SJSA1 (cell line): ENCODE measurements at regions not wholly inside any gene's neighbourhood (a gene's known extent, or its start where the extent isn't known, plus 50 kb on each side); places are given as distances from the start of the nearest gene placed in this dataset.

Source experiments
- DNase-seq, 2 experiments: peaks; one replicate each; pipeline ENCODE4 v3.0.0-alpha.2; 2015 to 2020; ENCODE audit warnings: low spot score in 2 of 2, low read depth in 1 of 2
- H3K27ac ChIP-seq: fragments of 250-450 bp; sonication (Bioruptor Pico); 2 replicates; pipeline ENCODE4 v1.5.1; 2020; ENCODE audit warnings: mild to moderate bottlenecking, moderate library complexity
- H3K27me3 ChIP-seq: fragments of 250-450 bp; sonication (Bioruptor Pico); replicated peaks from 2 replicates; pipeline ENCODE4 v1.5.1; 2020; ENCODE audit warnings: mild to moderate bottlenecking, moderate library complexity
- H3K36me3 ChIP-seq: fragments of 250-450 bp; sonication (Bioruptor Pico); 2 replicates; pipeline ENCODE4 v1.5.1; 2020; ENCODE audit warnings: mild to moderate bottlenecking
- H3K4me1 ChIP-seq: fragments of 250-450 bp; sonication (Bioruptor Pico); replicated peaks from 2 replicates; pipeline ENCODE4 v1.6.1; 2021; ENCODE audit warnings: mild to moderate bottlenecking
- H3K4me3 ChIP-seq: fragments of 250-450 bp; sonication (Bioruptor Pico); 2 replicates; pipeline ENCODE4 v1.5.1; 2020; ENCODE audit warnings: mild to moderate bottlenecking
- H3K9me3 ChIP-seq: fragments of 250-450 bp; sonication (Bioruptor Pico); replicated peaks from 2 replicates; pipeline ENCODE4 v1.5.1; 2020; ENCODE audit warnings: mild to moderate bottlenecking

DNA sequence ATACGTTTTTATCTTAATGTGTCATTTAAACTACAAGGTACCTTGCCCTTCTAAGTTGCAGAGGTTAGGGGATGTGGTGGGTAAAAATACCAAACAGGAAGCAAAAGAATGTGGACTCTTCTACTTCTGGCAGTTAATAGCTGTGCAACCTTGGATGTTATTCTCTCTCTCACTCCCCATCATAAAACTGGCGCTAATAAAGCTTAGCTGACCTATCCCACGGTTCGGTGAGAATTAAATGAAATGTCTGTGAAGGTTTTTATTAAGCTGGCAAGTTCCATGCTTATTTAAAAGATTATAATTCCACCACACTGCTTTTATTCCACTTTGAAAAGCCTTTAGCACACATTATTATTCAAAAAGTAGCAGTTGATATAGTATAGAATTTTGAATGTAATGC is 127.8 kb upstream of the SLC22A23 start:
- Histone ChIP-seq H3K4me1 (peaks cover 16% of the 10 kb centered on the region), H3K27ac (no peak overlapping the region), H3K36me3 (no peaks in the 10 kb centered on the region), H3K27me3 (no peaks in the 10 kb centered on the region), H3K4me3 (no peak overlapping the region), H3K9me3 (peaks cover 12% of the 10 kb centered on the region; the same call in 1 of the 2 replicates)
- no peak for DNase-seq

DNA sequence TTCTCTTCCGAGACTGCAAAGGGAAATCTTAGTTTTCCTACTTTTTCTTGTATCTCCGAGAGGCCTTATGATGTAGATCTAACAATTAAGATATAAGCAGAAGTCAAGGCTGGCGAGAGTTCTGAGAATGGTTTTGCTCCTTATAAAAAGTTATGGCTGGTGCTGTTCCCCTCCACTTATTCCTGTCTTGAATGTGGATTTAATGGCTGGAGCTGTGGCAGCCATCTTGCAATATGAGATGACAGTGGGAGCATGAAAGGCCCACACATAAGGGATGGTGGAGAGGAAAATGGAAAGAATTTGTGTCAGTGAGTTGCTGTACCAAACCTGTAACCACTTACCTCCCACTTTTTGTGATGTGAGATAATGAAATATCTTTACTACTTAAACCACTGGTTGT is 124.6 kb upstream of the SLC22A23 start:
- no peaks in the 10 kb centered on the region for H3K27me3 ChIP-seq
- H3K36me3 ChIP-seq: no peaks in the 10 kb centered on the region
- H3K4me3 ChIP-seq: no peak overlapping the region
- no peak for DNase-seq
- H3K27ac ChIP-seq: no peak overlapping the region
- no peaks in the 10 kb centered on the region for H3K9me3 ChIP-seq
- peaks cover 16% of the 10 kb centered on the region for H3K4me1 ChIP-seq

DNA sequence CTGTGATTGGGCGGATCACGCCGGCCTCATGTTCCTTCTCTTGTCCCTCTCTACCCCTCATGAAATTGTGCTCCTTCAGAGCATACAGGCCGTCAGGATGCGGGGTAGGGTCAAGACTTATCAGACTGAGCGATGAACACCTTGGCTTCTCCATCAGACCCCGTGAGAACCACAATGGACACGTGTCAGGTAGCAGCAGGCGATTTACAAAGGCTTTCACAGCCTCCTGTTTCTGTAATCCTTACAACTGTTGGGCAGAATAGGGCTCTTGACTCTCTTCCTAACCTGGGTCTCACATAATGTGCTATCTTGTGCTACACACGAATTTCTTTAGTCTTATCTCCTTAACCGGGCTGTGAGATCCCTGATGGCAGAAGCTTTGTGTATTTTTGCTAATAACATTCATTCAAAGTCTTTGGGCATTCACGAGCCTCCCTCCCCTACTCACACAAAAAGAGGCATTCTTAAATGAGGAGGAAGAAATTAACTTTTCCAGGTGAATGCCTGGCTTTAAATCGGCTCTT is 122.9 kb upstream of the SLC22A23 start:
- Histone ChIP-seq H3K9me3 (no peaks in the 10 kb centered on the region), H3K4me1 (peaks cover 3% of the 10 kb centered on the region), H3K36me3 (no peaks in the 10 kb centered on the region), H3K4me3 (no peak overlapping the region), H3K27ac (no peak overlapping the region), H3K27me3 (no peaks in the 10 kb centered on the region)
- DNase-seq: no peak

DNA sequence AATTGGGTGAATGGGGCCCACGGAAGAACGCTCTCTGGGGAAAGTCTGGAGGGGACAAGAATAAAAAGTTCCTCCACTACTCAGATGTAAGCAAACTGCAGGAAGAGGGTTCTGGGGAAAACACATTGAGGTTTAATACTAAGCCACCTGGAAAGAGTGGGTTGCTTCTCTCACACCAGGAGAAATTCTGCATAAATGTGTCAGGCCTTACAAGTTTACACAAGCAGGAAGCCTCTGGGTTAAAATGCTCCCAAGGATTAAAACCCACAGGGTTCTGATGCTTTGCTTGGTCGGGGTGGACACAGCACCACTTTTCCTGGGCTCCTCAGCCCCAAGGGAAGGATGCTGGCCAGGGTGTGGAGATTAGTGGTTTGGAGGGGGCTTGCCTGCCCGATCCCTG is 122.1 kb upstream of the SLC22A23 start:
- no peaks in the 10 kb centered on the region for H3K36me3 ChIP-seq
- H3K27ac ChIP-seq: no peak overlapping the region
- DNase-seq: no peak
- no peaks in the 10 kb centered on the region for H3K9me3 ChIP-seq
- no peaks in the 10 kb centered on the region for H3K4me1 ChIP-seq
- no peak overlapping the region for H3K4me3 ChIP-seq
- H3K27me3 ChIP-seq: no peaks in the 10 kb centered on the region

DNA sequence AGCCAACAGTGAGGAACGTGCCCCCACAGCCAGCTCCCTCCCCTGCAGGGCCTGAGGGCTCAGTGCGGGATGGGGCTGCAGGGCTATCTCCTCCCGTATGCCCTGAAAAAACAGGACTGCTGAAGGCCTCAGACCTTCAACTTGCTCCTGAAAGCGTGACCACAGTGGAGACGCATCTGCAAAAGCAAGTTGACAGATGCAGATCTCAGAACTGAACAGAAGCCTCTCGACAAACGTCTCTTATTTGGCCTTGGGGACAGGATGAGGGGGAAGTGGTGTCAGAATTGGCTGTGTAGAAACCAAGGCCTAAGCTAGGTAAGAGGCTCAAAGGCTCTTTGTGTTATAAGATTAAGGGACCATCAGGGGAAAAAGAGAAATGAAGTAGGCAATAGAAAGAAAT is 120.7 kb upstream of the SLC22A23 start:
- Histone ChIP-seq H3K27me3 (no peaks in the 10 kb centered on the region), H3K4me1 (no peaks in the 10 kb centered on the region), H3K27ac (no peak overlapping the region), H3K36me3 (no peaks in the 10 kb centered on the region), H3K9me3 (no peaks in the 10 kb centered on the region), H3K4me3 (no peak overlapping the region)
- no peak for DNase-seq

DNA sequence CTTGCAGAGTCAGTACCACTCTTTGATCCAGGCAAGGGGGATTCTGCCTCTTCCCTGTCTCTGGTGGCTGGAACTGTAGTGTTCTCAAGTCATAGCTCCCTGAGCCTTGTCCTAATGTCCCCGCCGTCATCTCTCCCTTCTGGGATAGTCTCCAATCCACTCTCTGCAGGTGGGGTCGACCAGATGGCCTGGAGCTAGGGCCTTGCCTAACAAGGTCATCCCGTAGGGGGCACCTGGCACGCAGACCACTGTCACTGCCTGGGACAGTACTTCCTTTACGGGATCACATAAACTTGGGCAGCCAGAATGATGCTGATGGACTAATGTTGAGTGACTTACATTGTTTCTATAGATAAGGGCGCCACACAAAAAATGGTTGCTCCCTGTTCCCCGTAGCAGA is 118.9 kb upstream of the SLC22A23 start:
- H3K27me3 ChIP-seq: no peaks in the 10 kb centered on the region
- H3K36me3 ChIP-seq: no peaks in the 10 kb centered on the region
- H3K9me3 ChIP-seq: no peaks in the 10 kb centered on the region
- no peak overlapping the region for H3K27ac ChIP-seq
- H3K4me1 ChIP-seq: no peaks in the 10 kb centered on the region
- DNase-seq: no peak
- H3K4me3 ChIP-seq: no peak overlapping the region

DNA sequence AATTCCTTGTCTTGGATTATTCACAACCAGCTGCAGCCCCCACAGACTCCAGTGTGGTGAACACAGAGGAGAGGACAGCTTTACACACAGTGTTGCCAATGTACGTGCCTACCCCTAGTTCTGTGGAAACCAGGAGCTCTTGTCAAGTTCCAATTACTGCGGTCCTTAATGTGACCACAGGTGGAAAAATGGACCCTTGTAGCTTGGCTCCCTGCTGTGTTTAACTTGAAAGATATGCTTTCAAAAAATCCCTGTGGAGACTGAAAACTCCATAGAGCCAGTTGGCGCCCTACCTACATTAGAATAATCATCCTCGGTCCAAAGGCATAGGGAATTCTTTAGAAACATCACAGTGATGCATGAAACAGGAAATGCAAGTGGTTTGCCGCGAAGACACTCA is 118.3 kb upstream of the SLC22A23 start:
- no peaks in the 10 kb centered on the region for H3K27me3 ChIP-seq
- DNase-seq: no peak

DNA sequence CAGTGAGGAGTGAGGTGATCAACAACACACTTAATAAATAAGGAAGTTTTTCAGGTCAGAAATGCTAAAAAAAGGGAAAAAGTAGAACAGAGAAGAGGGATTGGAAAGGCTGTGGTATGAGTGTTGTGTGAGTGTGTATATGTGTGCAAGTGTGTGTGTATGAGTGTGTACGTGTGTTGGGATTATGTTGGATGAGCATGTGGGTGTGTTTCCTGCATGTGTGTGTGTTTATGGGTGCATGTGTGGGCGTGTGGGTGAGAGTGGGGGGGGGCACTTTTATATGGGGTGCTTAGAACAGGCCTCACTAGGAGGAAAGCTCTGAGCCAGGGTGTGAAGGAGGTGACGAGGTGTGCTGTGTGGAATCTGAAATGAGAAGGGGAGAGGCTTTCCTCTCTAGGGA is 116.8 kb upstream of the SLC22A23 start:
- no peak for DNase-seq
- Histone ChIP-seq H3K4me1 (peaks cover 2% of the 10 kb centered on the region; the same call in 1 of the 2 replicates), H3K9me3 (no peaks in the 10 kb centered on the region), H3K36me3 (no peaks in the 10 kb centered on the region), H3K27ac (no peak overlapping the region), H3K4me3 (no peak overlapping the region), H3K27me3 (no peaks in the 10 kb centered on the region)

More for the DNA sequence above, 118.3 kb upstream of the SLC22A23 start:
- Histone ChIP-seq H3K4me3 (no peak overlapping the region), H3K27ac (no peak overlapping the region), H3K4me1 (no peaks in the 10 kb centered on the region), H3K9me3 (no peaks in the 10 kb centered on the region), H3K36me3 (no peaks in the 10 kb centered on the region)

DNA sequence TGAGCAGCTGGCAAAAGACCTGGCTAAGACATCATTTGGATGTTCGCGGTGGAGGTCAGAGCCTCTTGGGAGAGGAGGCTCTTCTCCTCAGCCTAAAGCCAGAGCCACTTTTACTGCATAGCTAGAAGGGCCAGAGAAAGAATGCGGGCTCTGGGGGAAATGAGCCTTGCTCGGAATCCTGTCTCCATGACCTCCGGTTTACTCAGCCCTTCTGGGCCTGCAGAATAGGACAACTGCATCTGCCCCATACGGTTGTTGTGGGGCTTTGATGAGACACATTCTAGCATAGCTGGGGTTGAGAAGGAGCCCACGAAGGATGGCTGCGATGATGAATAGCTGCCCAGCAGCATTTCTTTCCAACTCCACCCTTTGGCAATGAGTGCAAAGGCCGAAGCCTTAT is 115.0 kb upstream of the SLC22A23 start:
- H3K27ac ChIP-seq: no peak overlapping the region
- H3K27me3 ChIP-seq: no peaks in the 10 kb centered on the region
- H3K4me3 ChIP-seq: no peak overlapping the region
- DNase-seq: no peak
- H3K9me3 ChIP-seq: no peaks in the 10 kb centered on the region
- H3K36me3 ChIP-seq: no peaks in the 10 kb centered on the region
- H3K4me1 ChIP-seq: peaks cover 7% of the 10 kb centered on the region; the same call in 1 of the 2 replicates

DNA sequence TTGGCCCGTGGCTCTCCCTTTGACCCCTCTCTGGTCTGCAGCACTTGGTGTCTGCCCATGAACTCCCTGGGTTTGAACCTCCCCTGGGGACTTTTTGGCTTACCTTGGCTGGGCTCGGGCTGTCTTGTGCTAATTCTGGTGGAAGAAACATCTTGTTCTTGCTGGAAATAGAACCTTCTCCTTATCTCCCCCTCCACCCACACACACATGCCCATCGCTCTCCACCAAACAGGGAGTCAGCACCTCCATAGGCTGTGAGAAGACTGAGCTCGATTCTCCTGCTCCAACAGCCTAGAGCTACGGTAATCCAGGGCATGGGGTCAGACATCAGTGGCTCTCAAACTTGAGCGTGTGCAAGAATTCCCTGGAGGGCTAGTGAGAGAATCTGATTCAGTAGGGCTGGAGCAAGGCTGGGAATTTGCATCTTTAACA is 114.4 kb upstream of the SLC22A23 start:
- Histone ChIP-seq H3K27me3 (no peaks in the 10 kb centered on the region), H3K4me3 (no peak overlapping the region), H3K36me3 (no peaks in the 10 kb centered on the region), H3K4me1 (peaks cover 7% of the 10 kb centered on the region; the same call in 1 of the 2 replicates), H3K27ac (no peak overlapping the region), H3K9me3 (no peaks in the 10 kb centered on the region)
- no peak for DNase-seq

DNA sequence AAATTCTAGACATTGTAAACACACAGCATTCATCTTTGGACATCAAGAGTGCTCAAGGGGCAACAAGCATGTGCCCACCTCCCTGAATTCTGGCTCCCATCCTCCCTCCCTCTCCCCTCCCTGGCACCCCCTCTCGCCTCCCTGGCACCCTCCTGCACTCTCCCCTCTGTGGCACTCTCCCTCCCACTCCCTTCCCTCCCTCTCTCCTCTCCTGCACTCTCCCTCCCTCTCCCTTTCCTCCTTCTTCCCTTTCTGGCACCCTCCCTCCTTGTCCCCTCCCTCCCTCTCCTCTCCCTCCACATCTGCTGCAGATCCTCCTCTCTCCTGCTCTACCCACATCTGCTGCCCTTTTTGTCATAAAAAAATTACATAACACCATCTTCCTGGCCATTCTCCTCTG is 113.0 kb upstream of the SLC22A23 start:
- peaks cover 7% of the 10 kb centered on the region; the same call in 1 of the 2 replicates for H3K4me1 ChIP-seq
- no peak overlapping the region for H3K27ac ChIP-seq
- H3K9me3 ChIP-seq: no peaks in the 10 kb centered on the region
- H3K4me3 ChIP-seq: no peak overlapping the region
- no peak for DNase-seq
- H3K36me3 ChIP-seq: no peaks in the 10 kb centered on the region
- H3K27me3 ChIP-seq: no peaks in the 10 kb centered on the region

DNA sequence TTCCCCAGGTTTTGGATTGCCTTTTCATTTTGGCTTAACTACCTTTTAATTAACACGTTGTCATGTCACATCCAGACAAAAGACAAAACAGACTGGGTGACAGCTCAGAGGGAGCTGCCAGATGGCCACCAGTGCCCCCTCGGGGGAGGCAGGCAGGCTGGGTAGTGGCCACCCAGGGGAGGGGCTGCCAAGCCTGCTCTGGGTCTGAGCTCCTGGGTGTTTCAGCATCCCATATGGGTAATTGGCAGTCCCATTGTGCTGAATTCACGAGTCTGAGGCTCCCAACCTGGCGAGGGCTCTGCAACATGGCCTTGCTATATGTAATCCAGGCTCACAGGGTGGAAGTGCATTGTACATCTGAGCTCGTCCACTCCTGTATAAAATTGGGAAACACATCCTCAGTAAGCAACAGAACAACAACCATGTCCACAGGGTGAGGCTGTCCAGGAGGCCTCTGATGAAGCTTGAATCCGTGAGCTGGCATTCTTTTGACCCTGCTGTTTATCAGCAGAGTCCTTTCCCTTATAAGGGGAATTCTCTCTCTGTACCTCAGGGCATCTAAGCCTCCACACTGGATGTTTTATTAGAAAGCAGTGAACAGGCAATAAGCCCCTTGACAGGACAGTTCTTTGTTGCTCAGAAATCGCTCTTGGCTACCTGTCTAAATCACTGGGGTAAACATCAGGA is 111.7 kb upstream of the SLC22A23 start:
- Histone ChIP-seq H3K27ac (no peak overlapping the region), H3K4me1 (peaks cover 7% of the 10 kb centered on the region; the same call in 1 of the 2 replicates), H3K36me3 (no peaks in the 10 kb centered on the region), H3K9me3 (no peaks in the 10 kb centered on the region), H3K4me3 (no peak overlapping the region), H3K27me3 (no peaks in the 10 kb centered on the region)
- no peak for DNase-seq

DNA sequence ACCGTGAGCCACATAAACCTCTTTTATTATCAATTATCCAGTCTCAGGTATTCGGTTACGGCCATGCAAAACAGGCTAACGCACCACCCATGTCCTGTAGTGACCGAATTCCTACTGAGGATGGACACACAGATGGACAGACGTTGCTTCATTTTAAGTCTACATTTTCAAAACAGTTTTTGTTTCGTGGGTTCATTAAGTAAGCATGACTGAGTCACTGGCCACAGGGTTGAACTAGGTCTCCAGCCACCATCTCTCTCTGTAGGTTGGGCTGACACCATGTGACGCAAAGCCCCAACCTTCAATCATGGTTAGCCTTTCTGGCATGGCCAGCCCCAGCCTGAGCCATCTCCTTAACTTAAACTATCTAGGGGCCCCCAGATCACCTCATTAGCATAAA is 110.0 kb upstream of the SLC22A23 start:
- Histone ChIP-seq H3K4me3 (no peak overlapping the region), H3K36me3 (no peaks in the 10 kb centered on the region), H3K4me1 (peaks cover 7% of the 10 kb centered on the region; the same call in 1 of the 2 replicates), H3K9me3 (no peaks in the 10 kb centered on the region), H3K27ac (no peak overlapping the region), H3K27me3 (no peaks in the 10 kb centered on the region)
- no peak for DNase-seq

DNA sequence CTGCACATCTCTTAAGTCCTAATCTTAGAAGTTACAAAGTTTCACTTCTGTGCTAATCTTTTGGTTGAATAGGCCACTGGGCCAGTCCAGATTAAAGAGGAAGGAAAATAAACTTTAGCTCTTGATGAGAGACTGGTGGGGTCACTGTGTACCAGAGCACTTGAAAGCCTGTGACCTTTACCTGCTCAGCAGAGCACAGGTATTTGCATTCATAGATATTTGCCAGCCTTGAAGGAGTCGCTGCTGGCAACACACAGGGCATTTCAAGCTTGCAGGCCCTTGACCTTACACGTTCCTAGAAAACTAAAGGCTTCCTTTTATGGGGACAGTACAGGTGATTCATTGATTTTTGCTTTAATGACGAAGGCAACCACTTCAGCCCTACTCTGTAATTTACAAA is 108.4 kb upstream of the SLC22A23 start:
- Histone ChIP-seq H3K36me3 (no peaks in the 10 kb centered on the region), H3K4me1 (peaks cover 7% of the 10 kb centered on the region; the same call in 1 of the 2 replicates), H3K9me3 (no peaks in the 10 kb centered on the region), H3K27me3 (no peaks in the 10 kb centered on the region), H3K4me3 (no peak overlapping the region), H3K27ac (no peak overlapping the region)
- DNase-seq: no peak

DNA sequence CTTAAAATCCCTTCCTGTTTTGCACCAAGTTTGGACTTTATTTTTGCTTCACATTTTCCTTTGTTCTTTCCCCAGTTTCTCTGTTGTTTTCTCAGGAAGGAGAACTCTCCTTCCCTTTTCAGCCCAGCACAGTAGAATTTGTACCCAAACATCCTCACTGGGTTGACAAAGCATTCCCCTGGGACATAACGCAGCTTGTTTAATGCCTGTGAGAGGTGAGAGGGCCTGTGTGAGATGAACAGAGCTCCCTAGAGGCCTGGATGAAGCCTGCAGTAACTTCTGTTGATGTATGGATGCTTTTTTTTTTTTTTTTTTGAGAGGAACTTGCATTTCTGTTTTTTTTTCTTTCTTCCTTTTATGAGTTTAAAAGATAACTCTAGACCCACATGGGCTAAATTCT is 104.9 kb upstream of the SLC22A23 start:
- no peaks in the 10 kb centered on the region for H3K9me3 ChIP-seq
- no peaks in the 10 kb centered on the region for H3K4me1 ChIP-seq
- no peaks in the 10 kb centered on the region; the same call in 1 of the 2 replicates for H3K27me3 ChIP-seq
- DNase-seq: no peak
- no peak overlapping the region for H3K27ac ChIP-seq
- H3K36me3 ChIP-seq: no peaks in the 10 kb centered on the region
- H3K4me3 ChIP-seq: no peak overlapping the region
